ENCODE measurements at regions not wholly inside any gene's neighbourhood (a gene's known extent, or its start where the extent isn't known, plus 50 kb on each side); places are given as distances from the start of the nearest gene placed in this dataset.

DNA sequence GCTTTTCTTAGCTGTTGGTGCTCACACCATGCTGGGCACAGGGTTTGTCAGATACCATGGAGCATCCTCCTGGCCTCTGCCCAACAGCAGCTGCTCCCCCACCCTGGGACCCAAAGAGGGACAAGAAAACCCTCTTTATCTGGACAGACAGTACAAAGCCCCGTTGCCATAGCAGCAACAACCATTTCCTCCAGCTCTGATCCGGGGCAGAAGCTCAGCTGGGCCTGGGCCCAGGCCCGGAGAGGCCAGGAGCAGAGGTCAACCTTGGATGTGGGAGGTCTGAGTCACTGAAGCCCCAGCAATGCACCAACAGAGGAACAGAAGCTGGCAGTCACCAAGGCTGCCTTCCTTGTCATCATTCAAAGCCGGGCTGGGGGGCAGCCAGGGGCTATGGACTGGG lies 228.4 kb upstream of the POU3F1 start:
- DNase-seq, result no peak

DNA sequence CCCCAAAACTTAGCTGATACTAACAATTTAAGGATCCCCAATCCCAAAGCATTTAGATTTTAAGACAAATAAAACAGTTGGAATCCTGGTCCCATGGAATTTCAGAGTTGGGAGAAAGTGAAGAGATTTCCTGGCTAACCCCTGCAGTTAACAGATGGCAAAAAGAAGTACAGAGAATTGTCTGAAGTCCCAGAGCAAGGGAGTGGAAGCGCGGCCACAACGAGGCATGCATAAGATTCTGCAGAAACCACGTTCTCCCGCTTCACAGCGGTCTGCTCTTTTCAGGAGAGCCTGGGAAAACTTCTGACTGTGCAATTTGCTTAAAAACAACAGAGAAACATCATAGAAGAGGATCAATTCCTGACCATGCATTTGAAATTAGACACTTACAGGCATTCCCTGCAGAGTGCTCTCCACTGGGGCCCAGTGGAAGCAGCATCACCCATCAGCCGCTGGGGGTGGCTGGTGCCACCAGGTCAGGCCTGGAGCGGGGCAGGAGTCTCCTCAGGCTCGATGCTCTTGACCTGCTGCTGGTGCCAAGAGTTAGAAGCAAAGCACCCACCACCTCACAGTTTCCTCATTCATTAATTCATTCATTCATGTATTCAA lies 226.7 kb upstream of the POU3F1 start:
- no peak for DNase-seq

DNA sequence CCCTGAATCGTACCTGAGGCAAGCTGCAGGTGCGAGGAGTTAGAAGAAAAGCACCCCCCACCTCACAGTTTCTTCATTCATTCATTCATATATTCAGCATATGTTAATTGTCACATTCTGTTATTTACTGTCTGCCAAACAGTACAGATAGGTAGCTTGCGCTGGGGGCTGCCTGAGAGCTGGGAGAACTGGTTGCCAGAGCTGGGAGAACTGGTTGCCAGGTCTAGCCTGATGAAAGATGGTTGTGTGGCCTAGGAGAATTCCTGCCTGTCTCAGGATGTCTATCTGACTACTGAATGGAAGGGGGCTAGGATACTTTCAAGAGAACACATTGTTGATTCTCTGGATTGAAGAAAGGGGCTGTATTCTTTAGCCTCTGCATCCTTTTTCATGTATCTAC lies 225.9 kb upstream of the POU3F1 start:
- no peak for DNase-seq

DNA sequence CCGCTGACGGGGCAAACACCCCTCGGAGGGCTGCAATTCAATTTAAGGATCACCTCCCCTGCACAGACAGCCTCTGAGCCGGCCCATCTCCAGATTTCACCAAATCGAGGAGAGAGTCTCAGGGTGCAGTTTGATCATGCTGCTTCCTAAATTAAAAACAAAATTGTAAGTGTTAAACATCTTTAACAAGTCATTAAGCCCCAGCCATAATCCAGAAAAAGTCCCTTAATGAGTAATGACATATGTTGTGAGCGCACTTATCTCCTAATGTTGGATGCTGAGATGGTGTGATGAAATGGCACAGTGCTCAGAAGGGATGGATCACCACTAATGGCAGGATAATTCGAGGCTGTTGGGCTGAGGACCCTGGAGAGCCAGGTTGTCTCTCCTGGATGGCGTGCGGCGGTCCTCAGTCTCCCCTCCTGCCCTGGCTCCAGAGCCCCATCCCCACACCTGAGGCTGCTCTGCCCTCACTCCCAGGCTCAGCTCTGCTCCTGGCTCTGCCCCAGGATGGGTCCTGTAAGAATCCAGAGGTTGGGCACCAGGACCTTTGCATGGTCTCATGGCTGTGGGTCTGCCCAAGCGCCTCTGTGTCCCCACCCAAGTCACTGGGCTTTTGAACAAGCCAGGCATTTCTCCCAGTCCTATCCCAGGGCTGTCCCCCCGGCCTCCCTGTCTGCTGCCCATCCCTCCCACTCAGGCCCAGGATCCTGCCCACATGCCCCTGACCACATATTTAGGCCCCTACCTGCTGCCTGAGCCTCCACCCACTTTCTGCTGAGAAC lies 224.4 kb upstream of the POU3F1 start:
- DNase-seq, result no peak

DNA sequence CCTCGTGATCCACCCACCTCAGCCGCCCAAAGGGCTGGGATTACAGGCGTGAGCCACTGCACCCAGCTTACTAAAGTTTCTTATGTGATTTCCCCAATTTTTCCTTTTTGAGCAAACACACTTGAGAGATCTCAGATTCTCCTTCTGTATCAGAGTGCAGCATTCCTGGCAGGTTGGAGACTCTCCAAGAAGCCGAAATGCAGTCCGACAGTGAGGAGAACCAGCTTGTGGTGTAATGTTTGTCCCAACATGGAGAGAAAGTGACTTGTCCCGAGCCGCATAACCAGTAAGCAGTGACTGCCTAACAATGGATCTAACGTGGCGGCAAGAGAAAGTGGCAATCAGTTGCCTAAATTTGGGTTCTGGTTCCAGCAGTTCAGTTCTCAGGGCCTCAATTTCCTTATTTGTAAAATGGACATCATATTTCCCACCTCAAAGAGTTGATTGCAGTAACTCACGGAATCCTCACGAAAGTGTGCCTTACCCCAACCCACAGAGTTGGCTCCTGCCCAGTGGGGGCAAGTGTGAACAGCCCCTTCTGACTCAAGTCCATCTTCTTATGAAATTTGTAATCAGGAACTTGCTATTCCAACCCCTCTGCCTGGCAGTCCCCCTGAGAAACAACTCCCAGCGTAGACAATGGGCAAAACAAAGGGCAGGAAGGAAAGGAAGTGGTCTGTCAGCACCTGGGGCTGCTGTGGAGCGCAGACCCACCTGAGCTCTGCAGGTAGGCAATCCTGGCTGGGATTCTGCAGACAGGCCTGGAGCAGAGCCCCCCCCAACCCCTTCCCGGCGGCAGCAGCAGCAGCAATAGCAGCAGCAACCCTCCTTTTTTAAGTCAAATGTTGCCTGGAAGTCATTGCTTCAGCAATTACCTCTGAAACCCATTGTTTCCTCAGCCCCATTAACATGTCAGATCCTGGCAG lies 223.6 kb upstream of the POU3F1 start:
- no peak for DNase-seq

DNA sequence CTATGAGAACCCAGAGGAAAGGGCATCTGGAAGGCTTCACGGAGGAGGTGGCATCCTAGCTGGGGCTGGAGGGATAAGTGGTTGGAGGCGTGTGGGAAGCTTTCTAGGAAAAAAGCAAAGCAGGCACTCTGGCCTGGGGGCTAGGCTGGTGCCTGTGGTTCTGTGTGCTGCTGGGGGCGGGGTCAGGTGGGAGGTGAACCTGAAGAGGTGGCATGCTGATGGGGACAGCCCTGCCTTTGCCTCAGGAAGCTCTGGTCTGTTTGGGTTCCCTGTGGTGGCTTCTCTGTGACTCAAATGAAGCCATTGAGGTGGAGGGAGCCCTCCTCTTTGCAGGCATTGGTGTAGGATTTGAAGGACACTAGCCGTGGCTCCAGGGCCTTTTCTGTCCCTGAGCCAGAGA lies 221.6 kb upstream of the POU3F1 start:
- DNase-seq, result no peak

DNA sequence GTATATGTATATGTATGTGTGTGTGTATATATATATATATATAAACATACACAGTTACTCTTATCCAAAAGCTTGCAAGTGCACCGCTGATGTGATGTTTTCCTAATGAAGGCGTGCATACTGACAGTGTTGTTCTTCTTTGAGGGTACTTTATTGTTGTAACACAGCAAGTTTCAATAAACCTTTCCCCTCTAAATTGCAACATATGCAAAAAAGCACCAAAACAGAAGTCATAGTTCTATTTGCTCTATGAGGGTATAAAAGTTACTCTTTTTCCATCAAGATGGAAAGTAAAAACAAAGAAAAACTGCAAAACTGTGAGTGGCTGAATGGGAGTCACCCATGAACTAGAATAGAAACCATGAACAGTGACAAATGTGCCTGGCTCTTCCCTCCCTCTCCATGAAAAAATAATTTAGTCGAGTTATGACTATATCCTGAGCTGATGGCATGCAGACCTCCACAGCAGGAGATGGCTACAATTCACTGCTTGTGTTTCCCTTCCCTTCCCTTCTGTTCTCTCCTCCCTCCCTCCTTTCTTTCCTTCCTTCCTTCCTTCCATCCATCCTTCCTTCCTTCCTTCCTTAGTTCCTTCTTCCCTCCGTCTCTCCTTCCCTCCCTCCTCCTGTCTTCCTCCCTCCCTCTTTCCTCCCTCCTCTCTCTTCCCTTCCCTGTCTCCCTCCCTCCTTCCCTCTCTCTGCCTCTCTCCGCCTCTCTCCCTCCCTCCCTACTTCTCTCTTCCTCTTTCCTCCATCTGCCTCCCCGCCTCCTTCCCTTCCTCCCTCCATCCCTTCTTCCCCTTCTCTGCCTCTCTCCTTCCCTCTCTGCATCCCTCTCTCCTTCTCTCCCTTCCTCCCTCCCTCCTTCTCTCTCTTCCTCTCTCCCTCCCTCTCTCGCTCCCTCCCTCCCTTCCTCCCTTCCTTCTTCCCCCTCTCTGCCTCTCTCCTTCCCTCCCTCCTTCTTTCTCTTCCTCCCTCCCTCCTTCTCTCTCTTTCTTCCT lies 220.7 kb upstream of the POU3F1 start:
- DNase-seq, result no peak

DNA sequence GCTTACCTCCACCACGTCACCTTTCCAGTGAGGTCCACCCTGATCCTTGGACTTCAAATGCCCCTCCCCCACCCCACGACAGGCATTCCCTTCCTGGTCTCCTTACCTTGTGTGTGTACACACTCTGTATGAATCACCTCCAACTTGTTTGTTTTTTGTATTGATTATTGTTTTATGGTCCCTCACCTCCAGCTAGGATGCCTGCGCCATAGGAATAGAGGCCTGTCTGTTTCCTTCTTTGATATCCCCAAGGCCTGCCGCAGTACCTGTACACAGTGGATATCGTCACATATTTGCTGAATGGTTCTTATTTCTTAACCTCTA lies 219.6 kb upstream of the POU3F1 start:
- no peak for DNase-seq

DNA sequence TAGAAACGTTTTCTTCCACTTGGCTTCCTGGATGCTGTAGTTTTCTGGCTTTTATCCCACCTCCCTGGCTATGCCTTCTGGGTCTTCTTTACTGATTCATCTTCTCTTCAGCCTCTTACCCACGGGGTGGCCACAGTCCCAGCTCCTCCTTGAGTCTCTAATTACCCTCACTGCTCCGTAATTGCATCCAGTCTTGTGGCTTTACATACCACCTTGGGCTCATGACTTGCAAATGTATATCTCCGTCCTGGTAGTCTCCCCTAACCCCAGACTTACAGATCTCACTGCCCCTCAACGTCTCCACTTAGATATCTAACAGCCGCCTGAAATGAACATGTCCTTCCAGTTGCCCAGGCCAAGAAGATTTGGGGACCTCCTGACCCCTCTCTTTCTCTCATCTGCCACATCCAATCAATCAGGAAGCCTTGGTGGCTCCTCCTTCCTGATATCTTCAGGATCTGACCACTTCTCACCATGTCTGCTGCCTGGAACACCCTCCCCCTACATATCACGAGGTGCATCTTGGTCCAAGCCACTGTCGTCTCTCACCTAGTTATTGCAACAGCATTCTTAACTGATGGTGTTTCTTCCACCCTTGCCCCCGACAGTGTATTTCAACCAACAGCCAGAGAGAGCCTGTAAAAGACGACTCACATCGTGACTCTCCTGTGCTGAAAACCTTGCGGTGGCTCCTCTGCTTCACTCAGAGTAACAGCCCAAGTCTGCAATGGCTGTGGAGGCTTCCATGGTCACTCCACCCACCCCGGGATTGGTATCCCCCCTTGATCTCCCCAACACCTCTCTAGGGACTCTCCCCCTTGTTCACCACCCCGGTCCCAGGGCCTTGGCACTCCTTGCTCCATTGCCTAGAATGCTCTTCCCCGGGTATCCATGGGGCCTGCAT lies 219.0 kb upstream of the POU3F1 start:
- DNase-seq, result no peak

DNA sequence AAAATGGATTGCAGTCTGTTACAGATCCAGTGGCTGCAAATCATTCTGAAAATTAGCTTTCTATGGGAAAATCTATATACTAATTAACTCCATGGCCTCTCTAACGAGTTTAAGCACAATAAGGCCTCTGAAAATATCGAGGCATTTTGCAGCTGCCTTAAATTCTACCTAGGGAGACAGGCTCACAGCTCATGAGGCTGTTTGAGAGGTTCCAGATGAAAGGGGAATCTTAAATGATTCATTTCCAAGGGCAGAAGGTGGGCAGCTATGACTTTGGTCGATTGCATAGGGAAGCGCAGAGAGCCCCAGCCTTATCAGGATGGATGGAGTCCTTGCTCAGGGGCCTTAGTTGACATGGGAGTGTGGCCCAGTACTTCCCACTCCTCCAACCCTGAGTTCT lies 216.8 kb upstream of the POU3F1 start:
- no peak for DNase-seq

DNA sequence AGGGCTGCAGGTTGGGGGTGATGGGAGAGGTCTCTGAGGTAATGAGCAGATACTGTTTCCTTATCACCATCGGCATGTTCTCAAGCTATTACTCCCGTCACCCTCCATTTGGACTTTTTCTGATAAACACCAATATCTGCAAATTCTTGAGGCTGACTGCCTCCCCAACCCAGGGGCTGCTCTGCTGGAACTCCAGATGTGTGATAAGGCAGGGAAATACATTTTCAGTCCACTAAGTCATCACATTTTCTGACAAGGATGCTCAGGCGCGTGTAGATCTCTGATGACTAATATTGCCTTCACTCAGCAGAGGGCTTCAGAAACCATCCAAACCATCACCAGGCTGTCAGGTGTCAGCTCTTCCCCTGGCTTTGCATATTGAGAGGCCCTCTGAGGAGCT lies 215.0 kb upstream of the POU3F1 start:
- DNase-seq, result no peak

DNA sequence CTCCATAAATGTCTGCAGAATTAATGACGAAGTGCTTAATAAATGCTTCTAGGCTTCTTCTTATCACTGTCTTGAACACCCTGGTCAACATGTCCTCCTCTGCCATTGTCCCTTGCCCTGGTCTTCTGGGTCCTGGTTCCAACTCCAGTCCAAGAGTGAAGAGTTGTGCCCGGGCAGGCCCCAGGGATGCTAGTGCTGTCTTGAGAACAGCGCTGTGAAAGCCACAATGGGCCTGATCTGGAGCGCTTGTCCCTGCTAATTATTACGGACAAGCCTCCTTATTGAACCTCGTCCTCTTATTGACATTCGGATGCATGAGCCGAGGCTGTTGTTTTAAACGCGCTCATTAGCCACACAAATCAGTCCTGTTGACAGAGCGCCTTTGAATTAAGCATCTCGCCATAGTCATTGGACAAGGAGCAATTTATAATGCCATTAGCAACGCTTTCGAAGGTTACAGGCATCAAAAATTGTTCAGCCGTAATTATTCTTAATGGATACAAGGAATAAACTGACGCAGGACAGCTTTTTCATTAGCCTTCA lies 211.6 kb upstream of the POU3F1 start:
- DNase-seq, result no peak

DNA sequence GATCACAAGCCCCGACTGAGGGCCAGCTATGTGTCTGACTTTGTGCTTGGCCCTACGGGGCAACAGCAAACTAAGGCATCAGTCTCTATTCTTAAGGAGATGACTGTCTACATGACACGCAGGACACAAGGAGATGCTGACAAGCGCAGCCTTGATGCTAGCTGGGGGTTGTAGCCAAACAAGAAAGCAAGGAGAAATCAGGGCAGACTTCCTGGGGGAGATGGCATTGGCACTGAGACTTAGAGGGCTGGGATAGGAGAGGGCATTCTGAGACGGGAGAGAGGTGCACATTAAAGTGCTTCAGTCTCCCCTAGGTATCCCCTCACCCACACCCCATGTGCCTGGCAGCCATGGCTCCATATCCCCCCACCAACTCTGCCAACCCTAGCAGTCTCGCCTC lies 210.8 kb upstream of the POU3F1 start:
- no peak for DNase-seq

DNA sequence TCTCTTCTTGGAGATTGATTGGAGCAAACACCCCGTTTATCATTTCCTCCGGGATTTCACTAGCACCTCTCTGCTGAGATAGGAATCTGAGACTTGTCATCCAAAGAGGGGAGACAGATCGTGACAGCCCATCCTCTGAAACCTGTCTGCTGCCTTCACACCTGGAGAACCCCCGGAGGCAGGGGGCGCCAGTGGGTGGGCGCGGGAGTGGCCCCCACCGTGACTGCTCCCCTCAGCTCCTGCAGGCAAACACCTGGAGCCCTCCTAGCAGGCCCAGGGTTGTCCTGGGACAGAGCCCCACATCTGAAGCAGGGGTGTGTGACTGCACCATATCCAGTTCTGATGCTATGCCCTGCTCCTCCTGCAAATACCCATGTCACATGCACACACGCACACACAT lies 209.5 kb upstream of the POU3F1 start:
- DNase-seq, result no peak

DNA sequence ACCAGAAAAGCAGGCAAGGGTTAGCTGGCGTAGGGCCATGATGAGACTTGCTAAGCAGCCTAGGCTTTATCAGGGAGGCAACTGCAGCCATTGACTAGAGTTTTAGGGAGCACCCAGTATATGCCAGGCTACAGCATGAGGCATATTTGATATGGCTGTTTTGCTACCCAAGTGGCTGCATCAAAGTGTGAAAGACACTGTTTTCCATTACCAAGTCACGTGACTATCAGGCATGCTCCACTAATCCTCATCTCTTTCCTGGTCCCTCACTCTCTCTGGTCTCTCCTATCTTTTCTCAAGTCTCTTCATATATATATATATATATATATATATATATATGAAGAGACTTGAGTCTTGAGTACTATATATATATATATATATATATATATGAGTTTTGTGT lies 206.7 kb upstream of the POU3F1 start:
- DNase-seq, result no peak

DNA sequence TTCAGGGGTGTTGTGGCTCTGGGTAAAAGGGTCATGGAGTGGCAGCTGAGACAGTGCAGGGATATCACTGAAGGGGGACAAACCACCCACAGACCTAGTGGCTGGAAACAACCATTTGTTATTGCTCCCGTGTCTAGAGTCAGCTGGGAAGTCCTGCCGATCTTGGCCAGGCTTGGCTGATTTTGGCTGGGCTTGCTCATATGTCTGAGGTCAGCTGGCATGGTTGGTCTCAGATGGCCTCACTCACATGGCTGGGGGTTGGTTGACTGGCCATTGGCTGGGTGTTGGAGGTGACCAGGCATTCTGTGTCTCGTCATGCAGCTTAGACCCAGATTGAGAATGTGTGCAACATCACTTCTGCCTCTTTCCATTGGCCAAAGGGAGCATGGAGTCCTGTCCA lies 203.8 kb upstream of the POU3F1 start:
- no peak for DNase-seq

DNA sequence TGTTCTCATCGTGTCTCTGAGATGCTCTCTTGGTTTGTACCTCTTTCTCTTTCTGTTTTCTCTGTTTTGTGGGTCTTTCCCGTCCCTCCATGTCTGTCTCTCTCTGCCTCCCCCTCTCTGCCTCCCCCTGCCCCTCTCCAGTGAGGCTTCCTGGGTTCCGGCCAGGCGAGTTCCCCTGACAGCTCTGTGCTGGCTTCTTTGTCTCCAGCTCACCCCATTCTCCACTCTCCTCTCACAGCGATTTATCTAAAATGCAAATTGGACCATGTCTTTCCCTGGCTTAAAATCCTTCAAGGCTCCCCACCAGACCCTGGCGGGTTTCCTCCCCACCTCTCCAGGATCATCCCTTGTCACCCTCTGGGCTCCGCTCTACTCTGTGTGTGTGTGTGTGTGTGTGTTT lies 202.4 kb upstream of the POU3F1 start:
- no peak for DNase-seq

DNA sequence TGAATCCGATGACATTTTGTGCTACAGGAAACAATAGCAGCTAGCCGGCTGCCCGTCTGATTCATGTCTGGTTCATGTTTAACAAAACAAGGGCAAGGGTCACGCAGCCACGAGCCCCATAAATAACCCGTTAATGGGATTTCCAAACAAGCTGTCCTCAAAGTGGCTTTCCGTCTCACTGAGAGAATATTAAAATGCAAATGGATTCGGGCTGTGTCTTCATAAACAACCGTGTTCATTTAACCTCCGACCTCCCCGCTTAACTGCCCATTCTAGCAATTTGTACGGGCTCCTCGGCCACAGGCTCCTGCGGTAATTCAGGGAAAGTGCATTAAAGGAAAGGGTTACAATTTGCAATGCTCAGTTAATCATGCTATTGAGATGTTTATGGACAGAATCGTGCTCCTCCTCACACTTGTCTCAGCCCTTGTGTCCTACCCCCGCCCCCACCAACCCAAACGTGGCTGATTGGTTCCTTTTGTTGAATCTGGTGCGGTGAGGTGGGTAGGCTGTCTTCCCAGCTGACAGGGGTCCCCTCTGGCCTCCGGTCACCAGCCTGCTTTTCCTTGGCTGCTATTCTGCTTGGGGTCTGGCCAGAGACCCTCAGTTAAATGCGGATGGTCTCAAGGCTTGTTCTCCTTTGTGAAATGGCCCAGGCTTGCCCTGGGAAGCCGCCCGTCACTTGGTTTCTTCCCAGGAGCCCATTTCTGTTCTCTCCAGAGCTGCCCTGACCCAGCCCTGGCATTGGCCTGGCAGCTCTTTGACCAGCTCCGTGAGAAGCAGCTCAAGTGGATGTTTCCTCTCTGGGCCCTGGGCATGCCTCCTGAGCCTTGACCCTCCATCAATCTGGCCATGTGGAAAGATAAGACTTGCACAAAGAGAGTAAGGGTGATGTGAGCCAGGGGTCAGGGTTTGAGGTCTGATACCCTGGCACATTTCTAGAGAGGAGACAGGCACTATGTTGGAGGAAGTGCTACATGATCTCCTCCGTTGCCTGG lies 200.7 kb upstream of the POU3F1 start:
- no peak for DNase-seq

DNA sequence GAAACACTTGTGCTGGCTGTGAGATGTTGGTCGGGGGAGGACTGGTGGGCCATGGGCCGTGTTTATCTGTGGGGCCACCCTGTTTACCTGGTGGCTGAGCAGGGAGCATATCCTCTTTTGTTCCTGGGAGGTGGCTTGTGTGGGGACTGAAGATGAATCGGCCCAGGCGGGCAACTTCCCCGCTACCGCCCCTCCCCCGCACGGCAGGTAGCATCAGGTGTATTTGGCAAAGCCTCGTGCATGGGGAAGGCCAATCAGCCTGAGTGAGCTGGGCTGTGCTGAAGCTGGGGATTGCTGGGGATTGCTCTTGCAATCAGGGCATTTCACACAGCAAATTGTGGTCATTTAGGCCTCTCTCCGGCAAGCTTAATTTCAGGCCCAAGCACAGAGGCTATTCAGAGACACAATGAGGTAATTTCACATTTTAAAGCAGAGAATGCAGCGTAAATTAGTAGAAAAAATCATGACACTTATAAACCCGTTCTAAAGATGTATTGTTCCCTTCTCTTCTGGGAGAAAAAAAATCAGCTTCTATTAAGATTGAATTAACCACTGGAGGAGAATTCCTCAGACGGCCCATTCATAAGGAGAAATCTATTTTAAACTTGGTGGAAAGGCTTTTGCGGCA lies 197.7 kb upstream of the POU3F1 start:
- DNase-seq, result no peak

DNA sequence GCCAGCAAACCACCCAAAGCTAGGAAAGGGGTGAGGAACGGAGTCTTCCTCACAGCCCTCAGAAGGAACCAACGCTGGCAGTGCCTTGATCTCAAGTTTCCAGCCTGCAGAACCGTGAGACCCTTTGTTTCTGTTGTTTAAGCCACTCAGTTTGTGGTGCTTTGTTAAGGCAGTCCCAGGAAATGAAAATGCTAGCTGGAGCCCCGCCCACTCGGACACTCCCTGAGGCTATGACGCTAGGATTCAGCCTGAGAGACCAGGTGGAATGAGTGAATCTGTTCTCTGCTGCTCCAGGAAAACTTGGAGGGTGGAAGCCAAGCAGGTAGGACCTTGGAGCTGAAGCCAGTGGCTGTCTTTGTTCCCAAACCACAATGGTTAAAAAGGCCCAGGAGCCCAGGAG lies 196.5 kb upstream of the POU3F1 start:
- DNase-seq, result no peak
